HG02970 (cell line): ENCODE measurements at regions not wholly inside any gene's neighbourhood (a gene's known extent, or its start where the extent isn't known, plus 50 kb on each side); places are given as distances from the start of the nearest gene placed in this dataset.
"Not testable (repeated sequence)": the region's sequence is repeated elsewhere in the genome, so short reads cannot be mapped to it uniquely, and the experiment has no call there.

Experiments
- ATAC-seq: cut with Tn5 transposase; IDR thresholded peaks from one replicate; pipeline ENCODE4 v1.9.1; 2021; ENCODE audit warnings: mild to moderate bottlenecking, moderate library complexity, moderate number of reproducible peaks; ENCODE audit not compliant: unreplicated experiment, low FRiP score

DNA sequence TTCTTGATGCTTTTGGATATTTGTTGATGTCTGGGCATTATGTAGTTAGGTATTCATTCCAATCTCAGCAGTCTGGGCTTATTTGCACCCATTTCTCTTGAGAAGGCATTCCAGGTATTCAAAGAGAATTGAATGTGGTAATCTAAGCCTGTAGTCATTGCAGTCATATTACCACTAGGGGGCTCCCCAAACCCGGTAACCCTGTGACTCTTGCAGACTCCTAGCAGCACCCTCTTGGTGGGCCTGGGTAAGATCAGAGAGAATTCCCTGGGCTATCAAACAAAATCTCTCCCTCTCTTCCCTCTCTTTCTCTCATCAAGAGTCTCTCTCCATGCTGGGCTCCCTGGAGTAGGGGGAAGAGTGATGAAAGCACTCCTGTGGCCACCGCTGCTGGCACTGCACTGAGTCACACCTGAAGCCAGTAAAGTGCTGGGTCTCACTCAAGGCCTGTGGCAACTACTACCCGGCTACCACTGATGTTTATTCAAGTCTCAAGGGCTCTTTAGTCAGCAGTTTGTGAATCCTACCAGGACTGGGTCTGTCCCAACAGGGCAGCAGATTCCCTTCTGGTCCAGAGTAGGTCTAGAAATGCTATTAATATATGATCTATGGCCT lies 187.7 kb upstream of the NUDT10 start:
- no peak for ATAC-seq

- ATAC-seq, result no peak
These were observed 183.8 kb upstream of the NUDT10 start for GRCh38 chrX:51148848-51149247.

DNA sequence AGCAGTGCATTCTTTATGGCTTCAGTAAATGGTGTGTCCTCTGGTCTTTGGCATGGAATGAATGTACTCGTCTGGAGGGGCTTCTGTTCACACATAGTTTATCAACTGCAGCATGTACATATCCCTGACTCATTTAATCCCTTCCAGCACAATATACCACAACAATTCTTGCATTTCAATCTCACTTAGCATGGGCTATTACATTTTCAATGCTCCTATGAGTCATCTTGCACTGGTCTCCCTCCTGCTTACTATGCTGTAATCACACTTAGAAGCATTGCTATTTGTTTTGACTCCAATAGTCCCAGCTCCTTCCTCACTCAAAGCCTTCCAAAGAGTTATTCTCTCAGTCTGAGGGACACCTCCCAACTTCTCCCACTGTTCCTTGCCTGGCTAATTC lies 180.9 kb upstream of the NUDT10 start:
- ATAC-seq, result no peak

DNA sequence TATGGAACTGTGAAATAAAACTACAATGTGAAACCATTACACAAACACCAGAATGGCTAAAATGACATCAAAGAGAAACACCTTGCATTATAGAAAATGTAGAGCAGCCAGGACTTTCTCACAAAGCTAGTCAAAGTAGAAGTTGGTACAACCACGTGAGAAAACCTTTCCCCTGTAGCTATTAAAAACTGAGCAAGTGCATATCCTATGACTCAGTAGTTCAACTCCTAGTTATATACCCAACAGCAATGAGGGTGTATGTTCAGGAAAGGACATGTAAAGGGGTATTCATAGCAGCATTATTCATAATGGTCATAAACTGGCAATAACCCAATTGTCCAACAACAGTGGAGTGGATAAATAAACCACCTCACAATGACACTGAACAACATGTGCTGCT lies 177.5 kb upstream of the NUDT10 start:
- no peak for ATAC-seq

DNA sequence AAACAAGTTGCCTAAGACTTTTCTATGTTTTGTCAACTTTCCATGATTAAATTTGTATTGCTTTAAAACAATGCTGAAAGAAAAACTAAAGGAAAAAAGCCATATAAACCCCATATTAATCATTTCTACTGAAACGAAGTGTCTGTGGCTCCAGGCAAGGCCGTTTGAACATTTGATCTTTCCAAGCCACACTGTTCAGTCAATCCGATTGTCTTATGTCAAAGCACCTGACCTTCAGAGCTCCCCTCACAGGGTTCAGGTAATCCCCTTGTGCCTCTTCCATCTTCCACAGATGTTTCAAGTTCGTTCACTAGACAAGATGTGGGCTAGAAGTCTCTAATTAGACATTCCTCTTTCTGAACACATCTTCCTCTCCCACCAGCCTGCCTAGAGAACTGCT lies 177.1 kb upstream of the NUDT10 start:
- ATAC-seq, result no peak

DNA sequence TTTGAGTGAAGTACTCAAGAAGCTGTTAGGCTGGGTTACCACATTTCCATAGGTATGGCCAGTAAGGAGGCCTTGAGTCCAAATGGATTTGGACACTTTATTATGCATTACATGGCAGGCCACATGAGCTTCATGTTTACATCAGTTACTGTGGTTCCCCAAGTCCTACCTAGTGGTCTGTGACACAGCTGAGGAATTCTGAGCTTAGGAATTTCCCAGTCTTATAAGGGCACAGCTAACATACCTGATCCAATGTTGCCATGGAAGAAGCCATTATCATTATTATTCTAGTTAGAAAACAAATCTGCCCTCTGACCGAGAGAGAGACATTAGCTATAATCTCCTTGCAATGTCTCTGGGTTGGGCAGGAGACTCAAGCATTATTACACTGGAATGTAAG lies 174.4 kb upstream of the NUDT10 start:
- no peak for ATAC-seq

DNA sequence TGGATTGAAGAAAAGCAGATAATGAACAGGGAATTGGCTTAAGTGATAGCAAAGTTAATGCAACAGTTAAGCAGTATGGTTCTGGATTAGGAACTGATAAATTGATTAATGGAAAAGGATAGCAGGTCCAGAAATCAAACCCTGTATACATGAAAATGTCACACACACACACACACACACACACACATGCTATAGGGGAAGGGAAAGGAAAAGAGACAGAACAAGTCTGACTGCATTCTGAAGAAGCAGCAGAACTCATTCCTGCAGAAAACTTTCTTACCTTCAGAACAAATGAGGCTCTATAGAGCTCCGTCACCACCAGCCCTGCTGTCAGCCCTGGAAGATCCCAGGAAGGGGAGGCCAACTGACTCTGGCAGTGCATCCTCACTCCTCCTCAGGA lies 173.2 kb upstream of the NUDT10 start:
- ATAC-seq, result not testable (repeated sequence)

- ATAC-seq, result no peak
These were observed 168.9 kb upstream of the NUDT10 start for GRCh38 chrX:51163730-51164129.

- not testable (repeated sequence) for ATAC-seq
These were observed 154.2 kb upstream of the NUDT10 start for GRCh38 chrX:51178356-51178900.

- ATAC-seq, result not testable (repeated sequence)
These were observed 152.8 kb upstream of the NUDT10 start for GRCh38 chrX:51179805-51180204.

DNA sequence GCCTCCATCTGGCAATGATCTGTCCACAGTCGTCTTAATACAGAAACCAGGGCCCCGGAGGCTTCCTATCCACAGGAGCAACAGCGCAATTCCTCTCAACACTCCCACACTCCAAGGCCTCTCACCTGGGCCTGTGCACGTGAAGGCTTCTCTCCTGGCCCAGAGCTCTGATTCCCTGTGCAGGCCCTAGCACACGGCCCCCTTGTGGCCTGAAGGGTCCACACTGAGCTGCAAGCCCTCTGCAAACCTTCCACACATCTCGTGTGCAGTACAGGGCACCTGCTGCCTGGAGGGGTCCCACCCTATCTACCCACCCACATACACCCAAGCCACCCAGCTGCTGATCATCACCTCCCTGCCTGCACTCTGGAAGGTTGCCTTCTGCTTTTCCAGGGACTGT lies 150.1 kb upstream of the NUDT10 start:
- ATAC-seq, result no peak

GRCh38 chrX:51192104-51192503 lies 140.5 kb upstream of the NUDT10 start:
- no peak for ATAC-seq

- ATAC-seq, result no peak
These were observed 117.4 kb upstream of the NUDT10 start for GRCh38 chrX:51215266-51215665.

- ATAC-seq, result no peak
These were observed 116.8 kb upstream of the NUDT10 start for GRCh38 chrX:51215856-51216255.

DNA sequence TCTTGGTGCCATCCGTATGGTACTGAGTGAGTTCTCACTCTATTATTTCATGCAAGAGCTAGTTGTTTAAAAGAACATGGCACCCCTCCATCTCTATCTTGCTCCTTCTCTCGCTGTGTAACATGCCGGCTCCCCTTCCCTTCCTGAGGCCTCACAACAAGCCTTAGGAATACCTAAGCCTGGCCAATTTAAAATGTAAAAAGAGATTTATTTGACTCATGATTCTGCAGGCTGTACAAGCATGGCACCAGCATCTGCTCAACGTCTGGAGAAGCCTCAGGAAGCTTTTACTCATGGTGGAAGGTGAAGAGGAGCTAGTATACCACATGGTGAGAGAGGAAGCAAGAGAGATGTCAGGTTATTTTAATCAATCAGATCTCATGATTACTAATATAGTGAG lies 90.4 kb upstream of the NUDT10 start:
- ATAC-seq, result no peak

GRCh38 chrX:51257490-51257889 lies 75.1 kb upstream of the NUDT10 start:
- ATAC-seq, result no peak

DNA sequence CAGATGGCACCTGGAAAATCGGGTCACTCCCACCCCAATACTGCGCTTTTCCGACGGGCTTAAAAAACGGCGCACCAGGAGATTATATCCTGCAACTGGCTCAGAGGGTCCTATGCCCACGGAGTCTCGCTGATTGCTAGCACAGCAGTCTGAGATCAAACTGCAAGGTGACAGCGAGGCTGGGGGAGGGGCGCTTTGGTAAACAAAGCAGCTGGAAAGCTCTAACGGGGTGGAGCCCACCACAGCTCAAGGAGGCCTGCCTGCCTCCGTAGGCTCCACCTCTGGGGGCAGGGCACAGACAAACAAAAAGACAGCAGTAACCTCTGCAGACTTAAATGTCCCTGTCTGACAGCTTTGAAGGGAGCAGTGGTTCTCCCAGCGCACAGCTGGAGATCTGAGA lies 70.4 kb upstream of the NUDT10 start:
- not testable (repeated sequence) for ATAC-seq

- no peak for ATAC-seq
These were observed 60.0 kb upstream of the NUDT10 start for GRCh38 chrX:51272638-51273037.

DNA sequence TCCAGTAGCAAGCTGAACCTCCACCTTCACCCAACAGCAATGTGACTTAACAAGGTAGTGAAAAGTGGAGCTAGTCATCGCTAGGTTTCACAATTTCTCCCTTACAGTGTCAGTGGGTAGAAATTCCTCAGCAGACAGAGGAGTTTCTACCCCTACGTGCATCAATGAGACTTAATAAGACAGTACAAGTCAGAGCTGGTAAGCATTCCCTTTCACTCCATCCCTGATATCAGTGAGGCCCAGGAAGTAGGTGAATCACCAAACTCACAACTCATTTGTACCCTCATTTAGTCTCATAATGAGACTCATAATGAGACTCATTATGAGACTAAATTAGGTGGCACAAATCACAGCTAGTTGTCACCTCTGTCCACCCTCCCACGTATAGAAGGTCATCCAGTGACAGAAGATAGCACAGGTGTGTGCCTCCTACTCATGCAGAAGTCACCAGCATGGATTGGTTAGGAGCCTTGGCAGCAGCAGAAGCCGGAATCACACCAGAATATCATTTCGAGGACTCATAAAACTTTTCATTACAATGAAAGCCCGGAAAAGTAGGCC lies 50.8 kb upstream of the NUDT10 start:
- ATAC-seq, result no peak
